Small intestine (tissue), 7 donors: ENCODE measurements at regions not wholly inside any gene's neighbourhood (a gene's known extent, or its start where the extent isn't known, plus 50 kb on each side); places are given as distances from the start of the nearest gene placed in this dataset.

ENCODE experiments used
- DNase-seq, 2 donors: peaks; one replicate each; pipeline versions ENCODE4 v3.0.0 to v3.0.0-alpha.2; 2013
- FAIRE-seq: peaks from 2 replicates; lab custom pipeline; 2012; peaks lifted over from hg19 to GRCh38; lab: Jason Lieb, UNC
- H3K27ac ChIP-seq, 3 donors: one replicate each; pipeline ENCODE4 v1.5.1; 2013; ENCODE audit warnings: low read length in 2 of 3, mild to moderate bottlenecking in 2 of 3, control low read depth in 1 of 3, inconsistent platforms in 1 of 3, low read depth in 1 of 3, moderate library complexity in 1 of 3
- H3K27me3 ChIP-seq, 3 donors: one replicate each; pipeline ENCODE4 v1.6.1; 2013; ENCODE audit warnings: low read length in 3 of 3, inconsistent platforms in 1 of 3; ENCODE audit not compliant: control insufficient read depth in 3 of 3, insufficient read depth in 3 of 3
- H3K36me3 ChIP-seq, 3 donors: one replicate each; pipeline ENCODE4 v1.6.1; 2013; ENCODE audit warnings: low read length in 3 of 3, inconsistent platforms in 1 of 3, low read depth in 1 of 3, mild to moderate bottlenecking in 1 of 3, moderate library complexity in 1 of 3; ENCODE audit not compliant: control insufficient read depth in 3 of 3, insufficient read depth in 2 of 3
- H3K4me1 ChIP-seq, 3 donors: one replicate each; pipeline ENCODE4 v1.6.1; 2013; ENCODE audit warnings: low read length in 2 of 3, inconsistent platforms in 1 of 3, low read depth in 1 of 3, mild to moderate bottlenecking in 1 of 3, moderate library complexity in 1 of 3; ENCODE audit not compliant: control insufficient read depth in 3 of 3, insufficient read depth in 2 of 3
- H3K4me3 ChIP-seq, 3 donors: one replicate each; pipeline ENCODE4 v1.5.1; 2013; ENCODE audit warnings: low read length in 3 of 3, control low read depth in 1 of 3, inconsistent platforms in 1 of 3, low read depth in 1 of 3, mild to moderate bottlenecking in 1 of 3, moderate library complexity in 1 of 3
- H3K9me3 ChIP-seq, 2 donors: one replicate each; pipeline ENCODE4 v1.6.1; 2013; ENCODE audit warnings: low read depth in 1 of 2, low read length in 1 of 2; ENCODE audit not compliant: control insufficient read depth in 2 of 2, insufficient read depth in 1 of 2
- WGBS, 3 donors: extraction: QIAGEN DNeasy Blood & Tissue Kit; methylation state at CpG; one replicate each; pipeline ENCODE4 v1.1.7; 2013; 5-methylcytosine and 5-hydroxymethylcytosine counted together
- donor health status: healthy with polysubstance abuse.
- donor health status: control.
- donor health status: control.
- donor health status: Bipolar disorder and iron deficiency.
- donor health status: healthy.

- Histone ChIP-seq H3K27me3 (no peaks in the 10 kb centered on the region), H3K27ac (no peak overlapping the region), H3K4me3 (no peak overlapping the region), H3K4me1 (no peaks in the 10 kb centered on the region), H3K9me3 (no peaks in the 10 kb centered on the region), H3K36me3 (no peaks in the 10 kb centered on the region)
- WGBS, 3 donors, result 60 to 69% (median 63%) methylated on average over 4 of the region's 4 CpGs
- DNase-seq (no peak), FAIRE-seq (no peak)
Measured at GRCh38 chr4:166335256-166335938, 462.4 kb downstream of the TLL1 start.

GRCh38 chr4:166341992-166342391 lies 469.0 kb downstream of the TLL1 start:
- Histone ChIP-seq H3K27ac (no peak overlapping the region), H3K4me1 (no peaks in the 10 kb centered on the region), H3K27me3 (no peaks in the 10 kb centered on the region), H3K36me3 (no peaks in the 10 kb centered on the region), H3K4me3 (no peak overlapping the region), H3K9me3 (no peaks in the 10 kb centered on the region)
- 86 to 88% (median 88%) methylated on average over 4 of the region's 4 CpGs for WGBS, 3 donors
- no peak for FAIRE-seq
- no peak for DNase-seq

DNA sequence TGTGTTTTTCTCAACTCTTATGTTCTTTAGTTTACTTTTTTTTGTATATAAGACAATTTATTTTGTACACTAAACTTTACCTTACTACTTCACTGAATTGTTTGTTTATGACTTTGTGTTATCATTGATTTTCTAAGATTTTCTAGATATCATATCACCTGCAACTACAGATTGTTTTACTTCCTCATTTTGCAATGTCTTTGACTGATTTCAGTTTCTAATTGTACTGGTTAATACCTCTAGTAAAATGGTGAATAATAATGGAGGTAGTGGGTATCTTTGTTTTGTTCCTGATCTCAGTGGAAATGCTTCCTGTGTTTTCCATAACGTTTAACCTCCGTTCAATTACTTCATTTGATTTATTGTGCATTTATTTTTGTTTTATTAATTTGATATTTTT lies 490.2 kb downstream of the TLL1 start:
- Histone ChIP-seq H3K4me1 (no peaks in the 10 kb centered on the region), H3K27me3 (no peaks in the 10 kb centered on the region), H3K36me3 (no peaks in the 10 kb centered on the region), H3K9me3 (no peaks in the 10 kb centered on the region), H3K27ac (no peak overlapping the region), H3K4me3 (no peak overlapping the region)
- DNase-seq (no peak), FAIRE-seq (peak; percentile 49)
- 62 to 69% (median 64%) methylated on average over 2 of the region's 2 CpGs for WGBS, 3 donors

GRCh38 chr4:166366012-166366411 lies 493.0 kb downstream of the TLL1 start:
- H3K27me3 ChIP-seq, result no peaks in the 10 kb centered on the region
- no peak for FAIRE-seq
- no peak overlapping the region for H3K4me3 ChIP-seq
- no peak overlapping the region for H3K27ac ChIP-seq
- 39 to 60% (median 52%) methylated on average over 3 of the region's 3 CpGs for WGBS, 3 donors
- no peaks in the 10 kb centered on the region for H3K9me3 ChIP-seq
- H3K36me3 ChIP-seq, result no peaks in the 10 kb centered on the region
- H3K4me1 ChIP-seq, result no peaks in the 10 kb centered on the region
- DNase-seq, result no peak

DNA sequence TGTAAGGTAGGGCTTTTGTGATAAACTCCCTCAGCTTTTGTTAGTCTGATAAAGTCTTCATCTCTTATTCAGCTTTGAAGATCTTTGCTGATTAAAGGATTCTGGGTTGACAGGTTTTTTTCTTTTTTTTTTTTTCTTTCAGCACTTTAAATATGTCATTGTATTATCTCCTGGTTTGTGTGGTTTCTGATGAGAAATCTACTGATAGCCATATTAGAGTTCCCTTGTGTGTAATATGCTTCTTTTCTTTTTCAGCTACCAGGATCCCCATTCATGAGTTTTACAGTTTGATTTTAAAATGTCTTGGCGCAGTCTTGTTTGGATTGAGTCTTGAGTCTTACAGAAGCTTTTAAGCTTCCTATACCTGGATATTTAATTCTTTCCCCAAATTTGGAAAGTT lies 504.5 kb downstream of the TLL1 start:
- 90 to 96% (median 96%) methylated on average over 1 of the region's 1 CpG for WGBS, 3 donors
- Histone ChIP-seq H3K4me1 (no peaks in the 10 kb centered on the region), H3K27ac (no peak overlapping the region), H3K27me3 (no peaks in the 10 kb centered on the region), H3K9me3 (peaks cover 0 to 24% of the 10 kb centered on the region in 2 donors), H3K4me3 (no peak overlapping the region), H3K36me3 (no peaks in the 10 kb centered on the region)
- FAIRE-seq (no peak), DNase-seq (no peak)

GRCh38 chr4:166386491-166387360 lies 513.7 kb downstream of the TLL1 start:
- DNase-seq (no peak), FAIRE-seq (no peak)
- H3K4me1 ChIP-seq, result no peaks in the 10 kb centered on the region
- H3K27me3 ChIP-seq, result no peaks in the 10 kb centered on the region
- 62 to 67% (median 66%) methylated on average over 6 of the region's 6 CpGs for WGBS, 3 donors
- no peaks in the 10 kb centered on the region for H3K36me3 ChIP-seq
- H3K27ac ChIP-seq, result no peak overlapping the region
- H3K9me3 ChIP-seq, result no peaks in the 10 kb centered on the region
- no peak overlapping the region for H3K4me3 ChIP-seq

GRCh38 chr4:166391501-166391900 lies 518.5 kb downstream of the TLL1 start:
- FAIRE-seq (no peak), DNase-seq (peak; percentile 1 to 8)
- no peak overlapping the region for H3K4me3 ChIP-seq
- WGBS, 3 donors, result 70 to 75% (median 75%) methylated on average over 1 of the region's 1 CpG
- no peaks in the 10 kb centered on the region for H3K4me1 ChIP-seq
- no peaks in the 10 kb centered on the region for H3K9me3 ChIP-seq
- no peaks in the 10 kb centered on the region for H3K27me3 ChIP-seq
- no peak overlapping the region for H3K27ac ChIP-seq
- H3K36me3 ChIP-seq, result no peaks in the 10 kb centered on the region

- H3K27me3 ChIP-seq, result no peaks in the 10 kb centered on the region
- DNase-seq (no peak), FAIRE-seq (no peak)
- WGBS, 3 donors, result 31 to 56% (median 48%) methylated on average over 1 of the region's 1 CpG
- no peak overlapping the region for H3K27ac ChIP-seq
- H3K4me3 ChIP-seq, result no peak overlapping the region
- no peaks in the 10 kb centered on the region for H3K4me1 ChIP-seq
- H3K36me3 ChIP-seq, result no peaks in the 10 kb centered on the region
- no peaks in the 10 kb centered on the region for H3K9me3 ChIP-seq
Measured at GRCh38 chr4:166399021-166399420, 526.0 kb downstream of the TLL1 start.
